Gastroesophageal sphincter (tissue), 4 donors: ENCODE measurements at regions not wholly inside any gene's neighbourhood (a gene's known extent, or its start where the extent isn't known, plus 50 kb on each side); places are given as distances from the start of the nearest gene placed in this dataset.

Experiments used
- ATAC-seq: fragments of 150-250 bp; one replicate; pipeline ENCODE4 v1.9.1; 2016; ENCODE audit warnings: mild to moderate bottlenecking, moderate library complexity
- H3K27ac ChIP-seq, 4 donors: fragments of 200-600 bp; sonication (generic) in 3 of 4; 1 replicate in 3 of 4; 2 replicates in 1 of 4; pipeline ENCODE4 v1.5.1; 2016 to 2019
- H3K27me3 ChIP-seq: fragments of 200-600 bp; sonication (generic); one replicate; pipeline ENCODE4 v1.5.1; 2019
- H3K36me3 ChIP-seq, 2 donors: fragments of 200-600 bp; sonication (generic); one replicate each; pipeline ENCODE4 v1.5.1; 2019; ENCODE audit warnings: control low read depth in 1 of 2
- H3K4me1 ChIP-seq, 3 donors: fragments of 200-600 bp; sonication (generic); 1 replicate in 2 of 3; 2 replicates in 1 of 3; pipeline ENCODE4 v1.5.1; 2016 to 2019; ENCODE audit warnings: control low read depth in 2 of 3
- H3K4me3 ChIP-seq, 2 donors: fragments of 200-600 bp; sonication (generic); one replicate each; pipeline ENCODE4 v1.5.1; 2019; ENCODE audit warnings: mild to moderate bottlenecking in 1 of 2, moderate library complexity in 1 of 2
- H3K9me3 ChIP-seq, 3 donors: fragments of 200-600 bp; sonication (generic); one replicate each; pipeline ENCODE4 v1.5.1; 2017 to 2019; ENCODE audit warnings: control low read depth in 2 of 3
- EP300 ChIP-seq: sonication (generic); formaldehyde crosslinking; IDR thresholded peaks from one replicate; pipeline ENCODE4 v1.6.1; 2017; ENCODE audit warnings: antibody characterized with exemption, mild to moderate bottlenecking
- POLR2A ChIP-seq, 2 donors: fragments of 450-650 bp; IDR thresholded peaks; one replicate each; pipeline ENCODE4 v1.6.1; 2017; ENCODE audit warnings: antibody characterized with exemption in 2 of 2, mild to moderate bottlenecking in 2 of 2, moderate library complexity in 1 of 2
- POLR2AphosphoS5 ChIP-seq: sonication (generic); formaldehyde crosslinking; IDR thresholded peaks from one replicate; pipeline ENCODE4 v1.6.1; 2017; ENCODE audit warnings: antibody characterized with exemption
- WGBS, 2 donors: methylation state at CpG; one replicate each; pipeline ENCODE4 v1.1.5; 2018; ENCODE audit warnings: low coverage in 1 of 2; 5-methylcytosine and 5-hydroxymethylcytosine counted together
- TF ChIP-seq, protein P1 (sequence below), 4 experiments: fragments of 200-600 bp in 2 of 4; fragments of 450-650 bp in 2 of 4; sonication (generic) in 1 of 4; IDR thresholded peaks; one replicate each; pipeline ENCODE4 v1.5.1; 2017 to 2019; ENCODE audit warnings: antibody characterized with exemption in 4 of 4, mild to moderate bottlenecking in 2 of 4, moderate library complexity in 2 of 4

DNA sequence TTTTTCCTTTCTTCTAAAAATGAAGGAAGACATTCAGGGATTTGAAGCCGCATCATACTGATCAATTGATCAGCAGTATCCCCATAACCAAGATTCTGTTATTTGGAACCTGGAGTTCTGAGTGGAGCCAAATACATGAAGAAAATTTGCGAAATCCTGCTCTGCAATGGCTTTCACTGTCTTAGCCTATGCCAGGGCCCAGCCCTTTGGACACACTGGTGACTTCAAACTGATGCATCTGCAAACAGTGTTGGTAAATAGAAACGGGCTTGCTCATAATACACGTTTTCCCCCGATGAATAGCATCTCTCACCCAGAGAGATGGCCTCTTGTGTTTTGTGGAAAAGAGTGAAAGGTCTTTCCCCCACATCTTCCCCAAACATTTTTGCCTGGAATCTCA, 87.6 kb upstream of the TOX3 start:
- WGBS, 2 donors: 83 to 92% methylated on average over 4 to 5 of the region's 5 CpGs
- no peak for TF ChIP-seq POLR2A (IDR thresholded peaks at IDR 0.05)
- TF ChIP-seq, protein P1, sequence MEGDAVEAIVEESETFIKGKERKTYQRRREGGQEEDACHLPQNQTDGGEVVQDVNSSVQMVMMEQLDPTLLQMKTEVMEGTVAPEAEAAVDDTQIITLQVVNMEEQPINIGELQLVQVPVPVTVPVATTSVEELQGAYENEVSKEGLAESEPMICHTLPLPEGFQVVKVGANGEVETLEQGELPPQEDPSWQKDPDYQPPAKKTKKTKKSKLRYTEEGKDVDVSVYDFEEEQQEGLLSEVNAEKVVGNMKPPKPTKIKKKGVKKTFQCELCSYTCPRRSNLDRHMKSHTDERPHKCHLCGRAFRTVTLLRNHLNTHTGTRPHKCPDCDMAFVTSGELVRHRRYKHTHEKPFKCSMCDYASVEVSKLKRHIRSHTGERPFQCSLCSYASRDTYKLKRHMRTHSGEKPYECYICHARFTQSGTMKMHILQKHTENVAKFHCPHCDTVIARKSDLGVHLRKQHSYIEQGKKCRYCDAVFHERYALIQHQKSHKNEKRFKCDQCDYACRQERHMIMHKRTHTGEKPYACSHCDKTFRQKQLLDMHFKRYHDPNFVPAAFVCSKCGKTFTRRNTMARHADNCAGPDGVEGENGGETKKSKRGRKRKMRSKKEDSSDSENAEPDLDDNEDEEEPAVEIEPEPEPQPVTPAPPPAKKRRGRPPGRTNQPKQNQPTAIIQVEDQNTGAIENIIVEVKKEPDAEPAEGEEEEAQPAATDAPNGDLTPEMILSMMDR (IDR thresholded peaks at IDR 0.05): no peak
- no peak for TF ChIP-seq EP300
- TF ChIP-seq POLR2AphosphoS5: no peak
- no peak for ATAC-seq
- Histone ChIP-seq H3K4me1 (no peaks in the 10 kb centered on the region), H3K9me3 (peaks cover 0 to 25% (median 0%) of the 10 kb centered on the region in 3 donors), H3K4me3 (no peak overlapping the region), H3K27ac (no peak overlapping the region), H3K36me3 (no peaks in the 10 kb centered on the region), H3K27me3 (no peaks in the 10 kb centered on the region)

DNA sequence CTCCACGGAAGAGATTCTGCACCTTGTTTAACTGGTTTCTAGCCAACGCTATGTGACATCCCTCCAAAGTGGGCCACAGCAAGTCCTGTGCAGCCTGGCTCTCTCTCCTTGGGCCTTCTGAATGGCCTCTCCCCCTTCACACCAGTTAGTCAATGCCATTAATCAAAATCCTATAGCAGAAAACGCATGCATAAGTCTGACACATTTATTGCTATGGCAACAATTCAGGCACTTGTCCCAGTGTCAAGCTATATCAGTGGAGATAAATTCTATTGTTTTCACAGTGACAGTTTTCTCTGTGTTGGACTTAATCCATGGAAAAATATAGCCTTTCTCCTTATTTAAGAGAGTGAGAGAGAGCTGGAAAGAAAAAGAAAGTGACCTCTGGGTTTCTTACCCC, 87.2 kb upstream of the TOX3 start:
- TF ChIP-seq EP300 (no peak), POLR2AphosphoS5 (no peak), POLR2A (IDR thresholded peaks at IDR 0.05) (no peak)
- TF ChIP-seq, protein P1 (IDR thresholded peaks at IDR 0.05): no peak
- no peak overlapping the region for H3K27ac ChIP-seq
- no peaks in the 10 kb centered on the region for H3K36me3 ChIP-seq
- ATAC-seq: no peak
- H3K4me1 ChIP-seq: no peaks in the 10 kb centered on the region
- H3K4me3 ChIP-seq: no peak overlapping the region
- no peaks in the 10 kb centered on the region for H3K27me3 ChIP-seq
- WGBS, 2 donors: 41 to 47% methylated on average over 2 to 3 of the region's 3 CpGs
- peaks cover 0 to 25% (median 0%) of the 10 kb centered on the region in 3 donors for H3K9me3 ChIP-seq

DNA sequence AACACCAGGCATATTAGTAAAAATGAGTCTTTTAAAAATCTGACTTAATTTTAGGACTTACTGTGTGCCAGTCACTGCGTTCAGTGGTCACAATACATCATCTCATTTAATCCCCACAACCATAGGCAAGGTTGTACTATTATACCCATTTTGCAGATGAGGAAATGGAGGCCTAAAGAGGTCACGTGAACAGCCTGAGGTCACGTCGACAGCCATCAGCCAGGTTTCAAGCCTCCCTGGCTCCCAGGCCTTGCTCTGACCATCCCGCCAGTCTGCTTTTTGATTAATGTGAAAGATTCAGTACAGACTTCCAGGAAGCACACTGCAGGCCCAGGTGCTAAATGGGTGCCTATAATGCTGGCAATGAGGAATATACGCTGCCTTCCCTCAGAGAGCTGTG, 86.3 kb upstream of the TOX3 start:
- H3K27me3 ChIP-seq: no peaks in the 10 kb centered on the region
- WGBS, 2 donors: 93% methylated on average over 3 to 6 of the region's 6 CpGs
- TF ChIP-seq, protein P1 (IDR thresholded peaks at IDR 0.05): no peak

DNA sequence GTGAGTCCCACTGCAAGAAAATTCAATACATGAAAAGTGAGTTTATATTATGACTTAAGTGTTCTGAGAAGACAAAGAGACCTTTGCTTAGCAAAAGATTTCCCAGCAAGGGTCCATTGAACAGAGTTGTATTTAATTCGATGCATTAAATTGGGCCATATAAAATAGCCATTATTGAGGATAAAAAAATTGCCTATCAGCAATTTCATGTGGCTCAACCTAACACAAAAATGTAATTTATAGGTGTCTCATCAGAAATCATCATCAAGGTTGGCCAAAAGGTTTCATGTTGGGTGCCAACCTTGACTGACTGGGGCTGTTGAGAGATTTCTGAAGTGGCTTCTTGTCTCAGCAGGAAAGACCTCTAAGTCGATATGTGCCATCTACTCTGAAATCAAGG, 84.8 kb upstream of the TOX3 start:
- H3K27me3 ChIP-seq: no peaks in the 10 kb centered on the region
- 91 to 100% methylated on average over 2 of the region's 2 CpGs for WGBS, 2 donors
- no peak overlapping the region for H3K4me3 ChIP-seq
- no peak overlapping the region for H3K27ac ChIP-seq
- TF ChIP-seq EP300 (no peak), POLR2AphosphoS5 (no peak), POLR2A (IDR thresholded peaks at IDR 0.05) (no peak)
- TF ChIP-seq, protein P1 (IDR thresholded peaks at IDR 0.05): no peak
- peaks cover 0 to 25% (median 0%) of the 10 kb centered on the region in 3 donors for H3K9me3 ChIP-seq
- no peaks in the 10 kb centered on the region for H3K36me3 ChIP-seq
- H3K4me1 ChIP-seq: no peaks in the 10 kb centered on the region
- no peak for ATAC-seq

More for the DNA sequence above, 86.3 kb upstream of the TOX3 start:
- no peak for ATAC-seq
- no peak overlapping the region for H3K4me3 ChIP-seq
- H3K4me1 ChIP-seq: no peaks in the 10 kb centered on the region
- peaks cover 0 to 25% (median 0%) of the 10 kb centered on the region in 3 donors for H3K9me3 ChIP-seq
- H3K27ac ChIP-seq: no peak overlapping the region
- no peaks in the 10 kb centered on the region for H3K36me3 ChIP-seq

DNA sequence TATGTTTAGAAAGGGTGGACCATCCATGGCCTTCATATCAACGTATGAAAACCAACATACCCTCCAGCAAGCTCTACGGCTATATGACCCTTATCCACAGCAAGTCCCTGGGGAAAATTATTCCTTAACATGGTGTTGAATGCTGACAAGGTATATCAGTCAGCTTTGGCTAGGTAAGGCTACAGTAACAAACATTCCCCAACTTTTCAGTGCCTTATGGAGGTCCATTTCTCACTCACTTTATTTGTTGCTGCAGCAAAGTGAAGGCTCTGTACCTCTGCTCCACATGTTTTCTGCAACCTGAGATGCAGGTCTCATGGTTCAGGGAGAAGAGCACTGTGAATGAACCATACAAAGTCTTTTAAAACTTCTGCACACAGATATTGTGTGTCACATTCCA, 83.8 kb upstream of the TOX3 start:
- no peak overlapping the region for H3K27ac ChIP-seq
- H3K9me3 ChIP-seq: peaks cover 0 to 21% (median 0%) of the 10 kb centered on the region in 3 donors
- WGBS, 2 donors: 56 to 65% methylated on average over 1 to 2 of the region's 2 CpGs
- no peaks in the 10 kb centered on the region for H3K27me3 ChIP-seq
- no peak overlapping the region for H3K4me3 ChIP-seq
- TF ChIP-seq, protein P1 (IDR thresholded peaks at IDR 0.05): no peak
- no peak for ATAC-seq
- H3K36me3 ChIP-seq: no peaks in the 10 kb centered on the region
- H3K4me1 ChIP-seq: no peaks in the 10 kb centered on the region
